DMS53 treated with DMSO at 0.1 percent for 48 hours (cell line): ENCODE measurements at regions not wholly inside any gene's neighbourhood (a gene's known extent, or its start where the extent isn't known, plus 50 kb on each side); places are given as distances from the start of the nearest gene placed in this dataset.

ENCODE experiments used
- DNase-seq: peaks from one replicate; lab custom pipeline; 2025; ENCODE audit not compliant: unreplicated experiment; lab: John Stamatoyannopoulos, UW

DNA sequence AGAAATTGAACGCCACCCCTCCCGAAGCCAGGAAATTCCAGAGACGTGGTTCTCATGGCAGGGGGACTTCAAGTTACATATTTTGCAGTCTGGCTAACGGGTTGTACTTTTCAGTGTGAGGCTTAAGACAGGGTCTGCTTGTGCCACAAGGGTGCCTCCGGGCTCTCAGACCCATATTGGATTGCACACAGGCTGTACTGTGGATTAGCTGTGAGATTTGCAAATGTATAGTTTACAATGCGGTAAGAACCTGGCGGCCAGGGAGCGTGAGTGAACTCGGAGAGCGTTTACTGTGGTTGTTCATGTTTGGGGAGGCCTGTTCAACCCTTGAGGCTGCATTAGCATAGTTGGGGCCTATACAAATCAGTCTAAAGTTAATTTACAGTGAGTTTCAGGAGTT is 143.9 kb upstream of the SIX2 start:
- DNase-seq: no peak

DNA sequence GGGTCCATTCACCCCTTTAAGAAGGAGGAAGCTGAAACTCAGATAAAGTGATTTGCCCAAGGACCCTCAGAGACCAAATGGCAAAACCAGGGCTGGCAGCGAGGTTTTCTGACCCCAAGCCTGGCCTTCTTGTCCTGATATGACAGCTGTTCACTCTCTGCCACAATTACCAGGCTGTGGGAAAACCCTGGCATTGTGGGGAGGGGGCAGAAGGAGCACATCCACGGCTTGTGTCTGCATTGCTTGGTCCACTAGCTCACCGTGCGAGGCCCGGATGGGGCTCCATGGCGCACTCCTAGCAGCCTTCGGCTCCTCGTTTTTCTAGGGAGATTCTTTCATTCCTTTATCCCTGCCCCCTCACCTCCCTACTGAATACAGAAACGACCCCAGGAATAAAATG is 143.4 kb upstream of the SIX2 start:
- no peak for DNase-seq

DNA sequence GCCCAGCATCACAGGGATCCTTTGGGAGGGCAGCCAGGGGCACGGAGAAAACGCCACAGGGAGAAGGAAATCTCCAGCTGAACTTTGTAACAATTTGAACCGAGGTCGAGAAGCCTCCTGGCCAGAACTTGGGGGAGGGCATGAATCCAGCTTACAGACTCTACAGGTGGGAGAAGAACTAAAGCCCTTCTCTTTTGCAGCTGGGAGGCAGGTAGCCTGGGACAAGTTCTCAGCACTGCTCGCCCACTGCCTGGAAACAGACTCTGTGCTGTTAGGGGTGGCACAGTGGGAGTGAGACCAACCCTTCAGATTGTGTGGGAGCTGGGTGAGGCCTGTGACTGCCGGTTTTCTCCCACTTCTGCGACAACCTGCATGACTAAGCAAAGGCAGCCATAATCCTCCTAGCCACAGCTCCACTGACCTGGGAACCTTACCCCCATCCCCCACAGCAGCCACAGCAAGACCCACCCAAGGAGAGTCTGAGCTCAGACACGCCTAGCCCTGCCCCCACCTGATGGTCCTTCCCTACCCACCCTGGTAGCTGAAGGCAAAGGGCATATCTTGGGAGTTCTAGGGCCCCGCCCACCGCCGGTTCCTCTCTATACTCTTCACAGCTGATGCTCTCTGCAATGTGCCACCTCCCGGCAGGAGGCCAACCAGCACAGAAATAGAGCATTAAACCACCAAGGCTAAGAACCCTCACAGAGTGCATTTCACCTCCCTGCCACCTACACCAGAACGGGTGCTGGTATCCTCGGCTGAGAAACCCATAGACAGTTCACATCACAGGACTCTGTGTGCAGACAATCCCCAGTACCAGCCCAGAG is 136.0 kb upstream of the SIX2 start:
- DNase-seq: no peak

DNA sequence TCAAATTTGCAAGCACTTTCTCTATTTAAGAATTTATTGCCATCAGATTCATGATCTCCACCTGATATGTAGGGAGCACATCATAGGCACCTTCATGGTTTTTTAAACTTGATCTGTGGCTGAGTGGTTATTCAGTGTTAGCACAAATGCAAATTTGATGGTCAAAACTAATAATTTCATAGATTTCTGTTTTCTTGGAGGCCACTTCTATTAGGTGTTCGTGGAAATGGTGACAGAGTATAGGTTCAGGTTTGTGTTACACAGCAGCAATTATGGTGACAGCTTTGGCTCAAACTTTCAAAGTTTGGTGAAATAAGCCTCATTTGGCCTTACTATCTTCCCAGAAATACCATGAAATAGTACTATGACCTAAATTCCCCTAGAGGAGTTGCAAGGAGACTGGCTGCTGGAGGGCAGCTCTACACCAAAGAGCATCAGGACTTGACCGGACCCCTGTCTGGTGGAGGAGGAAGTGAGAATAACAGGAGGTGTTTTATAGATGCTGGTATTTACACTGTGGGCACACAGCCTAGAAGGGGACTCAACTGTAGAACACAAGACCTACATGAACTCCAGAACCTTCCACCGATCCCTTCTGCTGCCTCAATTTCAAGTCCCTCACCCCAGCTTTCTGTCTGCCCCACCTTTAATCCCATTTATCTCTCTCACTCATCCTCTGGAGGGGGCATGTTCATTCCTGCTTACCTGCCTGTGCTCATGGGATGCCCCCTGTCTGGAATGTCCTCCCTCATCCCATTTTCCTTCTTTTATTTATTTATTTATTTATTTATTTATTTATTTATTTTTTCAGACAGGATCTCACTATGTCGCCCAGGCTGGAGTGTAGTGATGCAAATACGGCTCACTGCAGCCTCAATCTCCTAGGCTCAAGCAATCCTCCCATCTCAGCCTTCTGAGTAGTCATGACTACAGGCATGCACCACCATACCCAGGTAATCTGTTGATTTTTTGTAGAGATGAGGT is 132.9 kb upstream of the SIX2 start:
- no peak for DNase-seq

DNA sequence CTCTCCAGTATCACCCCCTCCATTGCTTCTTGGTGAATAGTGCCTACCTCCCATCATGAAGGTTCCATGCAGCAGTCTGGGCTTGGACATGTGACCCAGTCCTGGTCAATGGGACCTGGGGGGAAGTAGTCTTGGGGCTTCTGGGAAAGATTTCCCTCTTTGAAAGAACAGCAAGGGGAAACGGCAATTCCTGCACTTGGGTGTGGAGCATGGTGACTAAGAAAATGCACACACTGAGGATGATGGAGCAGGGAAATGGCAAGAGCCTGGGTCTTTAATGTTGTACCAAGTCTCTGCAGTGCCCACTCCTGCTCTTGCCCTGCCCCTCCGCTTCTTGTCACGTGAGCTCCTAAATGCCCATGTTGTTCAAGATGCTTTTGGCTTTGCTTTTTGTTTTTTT is 131.4 kb upstream of the SIX2 start:
- no peak for DNase-seq

DNA sequence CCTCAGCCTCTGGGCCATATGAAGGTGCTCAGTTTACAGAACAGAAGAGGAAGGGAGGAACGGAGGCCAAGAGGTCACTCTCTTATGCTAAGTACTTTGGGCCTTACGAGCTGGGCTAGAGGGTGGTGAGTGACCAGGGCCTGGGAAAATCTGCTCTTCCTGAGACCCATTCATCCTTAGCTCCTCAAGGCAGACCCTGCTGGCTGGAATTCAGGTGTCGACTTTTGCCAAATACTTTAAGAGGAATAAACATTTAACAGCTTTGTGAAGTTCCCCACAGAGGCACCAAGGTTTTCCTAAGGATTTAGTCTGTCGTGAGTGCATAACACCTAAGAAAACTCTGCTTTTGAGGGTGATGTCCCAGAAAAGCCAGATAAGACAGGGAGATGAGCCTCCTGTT is 129.7 kb upstream of the SIX2 start:
- no peak for DNase-seq

DNA sequence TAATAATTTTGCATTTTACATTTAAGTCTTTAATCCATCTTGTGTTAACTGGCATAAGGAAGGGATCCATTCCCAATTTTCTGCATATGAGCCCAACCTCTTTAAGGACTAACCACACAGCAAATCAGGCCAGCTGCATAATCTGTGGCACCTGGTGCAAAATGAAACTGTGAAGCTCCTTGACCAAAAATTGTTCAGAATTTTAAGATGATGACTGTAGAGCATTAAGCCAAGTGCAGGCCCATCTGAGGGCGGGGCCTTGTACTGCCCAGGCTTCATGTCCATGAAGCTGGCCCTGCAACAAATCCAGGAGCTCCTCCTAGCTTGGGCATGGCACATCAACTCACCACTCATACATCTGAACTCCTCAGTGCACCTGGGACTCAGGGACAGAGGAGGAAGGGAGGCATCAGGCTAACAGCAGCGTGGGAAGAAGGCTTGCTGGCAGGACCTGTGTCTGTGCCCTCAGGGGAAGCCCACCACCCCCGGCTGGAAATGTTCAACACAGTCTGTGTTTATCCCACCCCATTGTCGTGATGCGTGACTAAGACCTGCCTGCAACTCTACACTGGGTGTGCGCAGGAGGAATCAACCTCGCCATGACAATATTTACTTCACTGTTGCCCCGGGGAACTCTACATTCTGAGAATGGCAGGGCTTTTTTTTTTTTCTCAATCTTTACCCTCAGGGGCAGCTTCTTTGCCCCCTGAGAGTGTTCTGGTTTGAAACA is 128.9 kb upstream of the SIX2 start:
- DNase-seq: no peak

DNA sequence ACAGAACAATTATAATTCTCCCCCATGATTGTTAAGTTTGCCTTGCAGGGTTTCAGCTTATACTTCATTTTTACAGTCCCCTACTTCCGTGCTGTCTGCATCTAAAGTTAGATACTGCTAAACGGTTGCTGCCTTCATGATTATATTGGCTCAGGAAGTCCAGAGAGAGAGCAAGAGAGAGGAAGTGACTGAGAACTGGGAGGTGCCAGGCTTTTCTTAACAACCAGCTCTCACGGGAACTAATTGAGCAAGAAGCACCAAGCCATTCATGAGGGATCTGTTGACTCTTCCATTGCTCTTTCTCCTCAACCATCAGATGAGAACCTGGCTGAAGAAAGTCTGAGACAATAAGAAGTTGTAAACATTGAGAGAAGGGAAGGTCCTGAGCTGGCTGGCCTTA is 125.5 kb upstream of the SIX2 start:
- no peak for DNase-seq

DNA sequence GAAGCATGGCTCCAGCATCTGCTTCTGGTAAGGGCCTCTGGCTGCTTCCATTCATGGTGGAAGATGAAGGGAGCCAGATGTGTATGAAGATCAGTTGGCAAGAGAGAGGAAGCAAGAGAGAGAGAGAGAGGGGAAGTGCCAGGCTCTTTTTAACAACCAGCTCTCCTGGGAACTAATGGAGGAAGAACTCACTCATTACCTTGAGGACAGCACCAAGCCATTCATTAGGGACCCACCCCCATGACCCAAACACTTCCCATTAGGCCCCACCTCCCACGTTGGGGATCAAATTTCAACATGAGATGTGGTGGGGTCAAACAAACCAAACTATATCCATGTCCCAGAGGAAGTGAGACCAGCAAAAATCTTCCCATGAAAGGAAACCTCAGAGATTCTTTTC is 124.8 kb upstream of the SIX2 start:
- no peak for DNase-seq

DNA sequence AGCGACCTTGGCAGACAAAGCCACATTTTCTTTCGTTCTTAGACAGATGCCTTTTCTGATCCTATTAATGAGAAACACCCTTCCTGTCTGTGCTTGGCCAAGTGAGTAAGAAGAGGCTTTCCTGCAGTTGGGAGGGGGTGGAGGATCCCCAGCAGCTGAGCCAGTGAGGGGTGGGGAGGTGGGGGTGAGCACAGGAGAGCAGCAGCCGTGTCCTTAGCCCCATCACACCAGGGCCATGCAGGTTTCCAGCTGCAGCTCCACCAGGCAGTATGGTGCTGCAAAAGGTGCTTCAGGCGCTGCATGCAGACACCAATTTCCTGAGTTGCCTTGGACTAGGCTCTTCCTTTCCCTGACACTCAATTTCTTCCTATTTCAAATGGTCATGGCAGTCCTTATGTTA is 123.3 kb upstream of the SIX2 start:
- DNase-seq: no peak

DNA sequence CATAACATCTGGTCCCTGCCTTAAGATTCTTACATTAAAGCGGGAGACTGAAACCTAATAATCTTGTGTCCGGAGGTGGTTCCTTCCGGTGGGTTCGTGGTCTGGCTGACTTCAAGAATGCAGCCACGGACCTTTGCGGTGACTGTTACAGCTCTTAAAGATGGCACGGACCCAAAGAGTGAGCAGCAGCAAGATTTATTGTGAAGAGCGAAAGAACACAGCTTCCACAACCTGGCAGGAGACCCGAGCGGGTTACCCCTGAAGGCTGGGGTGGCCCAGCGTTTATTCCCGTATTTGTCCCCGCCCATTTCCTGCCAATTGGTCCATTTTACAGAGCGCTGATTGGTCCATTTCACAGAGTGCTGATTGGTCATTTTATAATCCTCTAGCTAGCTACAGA is 122.3 kb upstream of the SIX2 start:
- no peak for DNase-seq

DNA sequence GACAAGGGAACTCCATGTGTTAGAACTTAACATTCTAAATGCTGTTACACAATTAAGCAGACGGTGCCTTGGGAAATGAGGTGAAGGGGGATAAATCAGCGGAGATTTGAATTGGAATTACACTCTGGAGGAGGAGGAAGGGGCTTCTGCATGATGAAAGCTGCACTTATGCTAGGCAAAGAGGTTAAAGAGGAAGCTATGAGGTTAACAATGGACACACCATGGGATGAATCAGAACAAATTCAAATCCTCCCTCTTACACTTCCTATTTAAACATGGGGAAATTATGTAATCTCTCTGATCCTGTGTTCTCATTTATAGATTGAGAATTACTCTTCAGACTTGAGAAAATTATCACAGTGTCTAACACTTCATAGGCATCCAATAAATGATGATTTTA is 121.5 kb upstream of the SIX2 start:
- DNase-seq: no peak

DNA sequence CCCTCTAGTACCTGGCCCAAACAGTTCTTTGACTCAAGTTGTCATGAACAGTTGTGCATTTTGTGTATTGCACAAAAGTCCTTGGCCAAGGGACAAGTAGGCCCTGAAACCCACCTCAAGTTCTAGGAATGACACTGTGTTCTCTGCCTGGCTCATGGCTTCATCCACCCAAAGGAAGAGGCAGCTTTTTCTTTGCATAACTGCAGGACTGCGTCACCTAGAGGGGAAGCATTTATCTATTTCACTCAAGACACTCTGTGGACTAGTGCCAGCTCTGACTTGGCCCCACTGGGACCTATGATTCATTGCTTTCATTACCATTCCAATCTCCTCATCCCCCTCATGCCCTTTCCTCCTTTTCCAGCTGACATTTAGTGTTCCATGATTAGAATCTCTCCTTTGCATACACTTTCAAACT is 119.3 kb upstream of the SIX2 start:
- no peak for DNase-seq

DNA sequence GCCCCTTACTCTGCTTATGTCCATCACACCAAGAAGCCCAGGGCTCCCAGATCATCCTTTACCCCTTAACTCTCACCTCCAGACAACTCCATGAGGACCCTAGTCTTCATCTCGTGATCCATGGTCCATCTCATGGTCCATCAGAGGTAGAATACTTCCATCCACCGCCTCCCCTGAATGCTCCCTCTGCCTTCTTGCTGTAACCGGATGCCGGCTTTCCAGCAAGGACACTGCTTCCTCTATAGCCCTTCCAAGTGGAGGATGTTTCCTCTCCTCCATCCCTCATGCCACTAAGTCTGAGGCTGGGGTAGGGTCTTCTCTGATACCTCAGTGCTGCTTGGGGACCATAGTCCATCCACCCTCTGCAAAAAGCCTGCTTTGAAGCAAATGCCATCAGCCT is 118.6 kb upstream of the SIX2 start:
- DNase-seq: no peak

DNA sequence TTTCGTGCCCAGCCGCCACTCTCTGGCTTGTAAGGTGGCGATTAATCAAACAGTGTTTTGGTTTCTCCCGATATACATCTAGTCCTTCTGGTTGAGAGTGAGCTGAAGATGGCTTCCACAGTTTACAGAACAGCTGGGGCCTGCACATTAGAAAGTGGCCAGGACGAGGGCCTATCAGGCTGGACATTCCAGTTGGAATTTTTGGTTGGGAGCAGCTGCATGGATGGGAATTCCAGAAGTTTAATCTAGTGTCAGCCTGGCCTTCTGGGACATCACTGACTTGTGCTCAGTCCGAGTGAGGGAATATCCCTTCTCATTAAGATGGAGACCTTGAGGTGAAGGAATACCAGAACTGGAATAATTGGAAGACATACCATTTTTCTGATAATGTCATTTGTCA is 118.1 kb upstream of the SIX2 start:
- DNase-seq: no peak

DNA sequence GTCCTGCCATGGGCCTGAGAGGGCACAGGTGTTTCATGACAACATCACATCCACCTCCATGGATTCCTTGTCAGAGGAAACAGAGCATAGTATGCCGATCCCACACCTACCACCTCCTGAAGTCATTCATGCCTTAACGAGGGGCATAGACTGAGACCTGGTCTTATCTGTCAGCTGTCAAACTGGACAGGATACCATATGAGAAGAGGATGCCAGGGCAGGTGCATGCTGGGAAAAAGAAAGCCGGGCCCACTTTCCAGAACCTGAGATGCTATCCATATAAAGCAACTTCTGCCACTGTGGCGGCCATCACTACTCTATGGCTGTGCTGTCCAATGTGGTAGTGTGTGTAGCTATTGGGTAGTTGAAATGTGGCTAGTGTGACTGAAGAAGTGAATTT is 116.0 kb upstream of the SIX2 start:
- no peak for DNase-seq

DNA sequence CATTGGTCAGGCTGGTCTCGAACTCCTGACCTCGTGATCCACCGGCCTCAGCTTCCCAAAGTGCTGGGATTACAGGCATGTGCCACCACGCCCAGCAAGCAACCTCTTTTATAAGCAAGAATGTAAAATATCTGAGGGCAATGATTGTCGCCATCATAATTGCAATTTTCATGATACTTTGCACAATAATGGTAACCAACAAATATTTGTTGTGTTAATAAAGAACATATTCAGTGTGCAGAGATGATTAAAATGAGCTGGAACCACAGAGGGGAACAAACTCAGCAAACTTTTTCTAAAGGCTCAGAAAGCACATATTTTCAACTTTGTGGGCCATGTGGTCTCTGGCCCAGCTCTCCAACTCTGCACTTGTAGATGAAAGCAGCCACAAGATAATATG is 115.2 kb upstream of the SIX2 start:
- DNase-seq: no peak

DNA sequence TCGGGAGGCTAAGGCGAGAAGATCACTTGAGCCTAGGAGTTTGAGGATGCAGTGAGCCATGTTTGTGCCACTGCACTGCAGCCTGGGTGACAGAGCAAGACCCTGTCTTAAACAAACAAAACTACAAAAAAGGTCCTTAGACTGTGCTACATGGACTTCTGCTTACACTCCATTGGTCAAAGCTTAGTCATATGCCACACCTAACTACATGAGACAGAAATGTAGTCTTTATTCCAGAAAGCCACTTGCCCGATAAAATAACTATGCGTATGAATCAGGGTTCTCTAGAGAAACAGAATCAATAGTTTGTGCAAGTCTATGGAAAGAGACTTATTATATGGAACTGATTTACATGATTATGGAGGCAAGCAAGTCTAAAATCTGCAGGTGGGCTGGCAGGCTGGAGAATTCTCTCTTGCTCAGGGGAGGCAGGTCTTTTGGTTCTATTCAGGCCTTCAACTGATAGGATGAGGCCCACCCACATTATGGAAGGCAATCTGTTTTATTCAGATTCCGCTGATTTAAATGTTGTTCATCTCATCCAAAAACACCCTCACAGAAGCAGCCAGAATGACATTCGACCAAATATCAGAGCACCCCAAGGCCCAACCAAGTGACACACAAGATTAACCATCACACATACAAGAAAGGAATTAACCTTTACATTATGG is 114.4 kb upstream of the SIX2 start:
- DNase-seq: no peak

DNA sequence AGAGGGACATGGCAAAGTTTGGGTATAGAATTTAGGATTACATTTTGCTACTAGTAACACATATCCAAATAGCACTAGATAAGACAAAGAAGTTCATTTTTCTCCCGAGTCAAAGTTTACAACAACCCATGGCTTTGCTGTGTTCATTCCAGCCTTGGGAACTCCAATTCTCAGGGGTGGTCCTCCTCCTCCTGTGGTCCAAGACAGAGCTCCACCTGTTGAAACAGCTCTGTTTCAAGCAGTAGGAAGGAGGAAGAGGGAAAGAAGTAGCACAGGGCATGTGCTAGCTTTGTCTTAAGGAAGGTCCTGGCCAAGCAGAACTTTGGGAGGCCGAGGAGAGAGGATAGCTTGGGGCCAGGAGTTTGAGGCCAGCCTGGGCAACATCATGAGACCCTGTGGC is 113.8 kb upstream of the SIX2 start:
- DNase-seq: no peak

DNA sequence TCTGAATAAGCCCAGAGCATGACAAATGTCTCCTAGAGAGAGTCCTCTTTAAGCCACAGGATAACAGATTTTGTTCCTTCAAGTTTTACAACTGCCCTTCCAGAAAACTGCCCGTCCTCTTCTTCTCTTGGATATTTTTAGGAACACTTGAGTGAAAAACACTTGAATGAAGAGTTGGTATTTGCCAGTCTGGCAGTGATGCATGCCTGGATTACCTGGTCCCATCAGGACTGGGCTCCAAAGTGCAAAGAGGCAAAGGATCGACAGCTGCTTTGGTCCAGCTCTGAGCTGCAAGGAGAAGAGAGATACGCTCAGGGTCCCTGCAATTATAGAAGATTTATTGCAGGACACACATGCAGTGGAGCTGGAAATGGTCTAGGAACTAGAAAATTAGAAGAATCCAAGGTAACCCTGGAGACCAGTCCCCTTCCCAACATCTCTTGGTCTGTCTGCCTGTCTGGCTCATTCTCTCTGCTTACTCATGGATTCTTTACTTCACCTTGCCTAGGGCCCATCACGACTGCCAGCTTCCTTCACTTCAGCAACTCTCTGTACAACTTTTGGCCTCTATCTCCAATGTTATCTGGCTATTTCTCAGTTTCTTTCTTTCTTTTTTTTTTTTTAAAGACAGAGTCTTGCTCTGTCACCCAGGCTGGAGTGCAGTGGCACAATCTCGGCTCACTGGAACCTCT is 112.1 kb upstream of the SIX2 start:
- no peak for DNase-seq
